ENCODE measurements at regions not wholly inside any gene's neighbourhood (a gene's known extent, or its start where the extent isn't known, plus 50 kb on each side); places are given as distances from the start of the nearest gene placed in this dataset.

GRCh38 chr18:55696811-55697210, 108.8 kb upstream of the TCF4 start:
- Histone ChIP-seq H3K27ac (no peak overlapping the region), H3K4me3 (no peak overlapping the region), H3K9me3 (no peaks in the 10 kb centered on the region), H3K36me3 (ENCODE audit: low read depth, missing control alignments) (no peaks in the 10 kb centered on the region), H3K27me3 (no peaks in the 10 kb centered on the region), H3K4me1 (no peaks in the 10 kb centered on the region)
- 83 to 88% methylated on average over 3 of the region's 3 CpGs for WGBS, 2 donors
- no peak for DNase-seq
- intact Hi-C loops (cut with DNase I; ENCODE audit: low total_unique reads), result no loop called here
- no peak for TF ChIP-seq POLR2A (IDR thresholded peaks at IDR 0.05)
- TF ChIP-seq CTCF (IDR thresholded peaks at IDR 0.05), result no peak

- no peak for TF ChIP-seq CTCF (IDR thresholded peaks at IDR 0.05)
- TF ChIP-seq POLR2A (IDR thresholded peaks at IDR 0.05), result no peak
- no peak for DNase-seq
- H3K4me3 ChIP-seq, result no peak overlapping the region
- H3K9me3 ChIP-seq, result no peaks in the 10 kb centered on the region
- no peaks in the 10 kb centered on the region for H3K4me1 ChIP-seq
- H3K36me3 ChIP-seq (ENCODE audit: low read depth, missing control alignments), result no peaks in the 10 kb centered on the region
- intact Hi-C loops (cut with DNase I; ENCODE audit: low total_unique reads), result no loop called here
- H3K27me3 ChIP-seq, result no peaks in the 10 kb centered on the region
- H3K27ac ChIP-seq, result no peak overlapping the region
These were observed 107.1 kb upstream of the TCF4 start for GRCh38 chr18:55695091-55695490.

GRCh38 chr18:55694291-55694690, 106.3 kb upstream of the TCF4 start:
- TF ChIP-seq CTCF (IDR thresholded peaks at IDR 0.05) (no peak), POLR2A (IDR thresholded peaks at IDR 0.05) (no peak)
- 90 to 93% methylated on average over 1 of the region's 1 CpG for WGBS, 2 donors
- Histone ChIP-seq H3K4me3 (no peak overlapping the region), H3K27me3 (no peaks in the 10 kb centered on the region), H3K4me1 (no peaks in the 10 kb centered on the region), H3K36me3 (ENCODE audit: low read depth, missing control alignments) (no peaks in the 10 kb centered on the region), H3K9me3 (no peaks in the 10 kb centered on the region), H3K27ac (no peak overlapping the region)
- DNase-seq, result no peak
- intact Hi-C loops (cut with DNase I; ENCODE audit: low total_unique reads), result no loop called here

- no peak for DNase-seq
- no peaks in the 10 kb centered on the region for H3K9me3 ChIP-seq
- H3K4me3 ChIP-seq, result no peak overlapping the region
- WGBS, 2 donors, result 74 to 78% methylated on average over 4 of the region's 4 CpGs
- H3K27ac ChIP-seq, result no peak overlapping the region
- no peaks in the 10 kb centered on the region for H3K27me3 ChIP-seq
- TF ChIP-seq POLR2A (IDR thresholded peaks at IDR 0.05) (no peak), CTCF (IDR thresholded peaks at IDR 0.05) (no peak)
- no peaks in the 10 kb centered on the region for H3K4me1 ChIP-seq
- no peaks in the 10 kb centered on the region for H3K36me3 ChIP-seq (ENCODE audit: low read depth, missing control alignments)
- intact Hi-C loops (cut with DNase I; ENCODE audit: low total_unique reads), result no loop called here
These were observed 100.0 kb upstream of the TCF4 start for GRCh38 chr18:55688030-55688429.

- DNase-seq, result no peak
- Histone ChIP-seq H3K27ac (no peak overlapping the region), H3K4me1 (no peaks in the 10 kb centered on the region), H3K9me3 (no peaks in the 10 kb centered on the region), H3K4me3 (no peak overlapping the region), H3K36me3 (ENCODE audit: low read depth, missing control alignments) (no peaks in the 10 kb centered on the region), H3K27me3 (no peaks in the 10 kb centered on the region)
- WGBS, 2 donors, result 88 to 89% methylated on average over 3 of the region's 3 CpGs
- TF ChIP-seq CTCF (IDR thresholded peaks at IDR 0.05) (no peak), POLR2A (IDR thresholded peaks at IDR 0.05) (no peak)
- intact Hi-C loops (cut with DNase I; ENCODE audit: low total_unique reads), result no loop called here
These were observed 99.1 kb upstream of the TCF4 start for GRCh38 chr18:55687106-55687505.
